Psoas muscle (tissue), 7 donors: ENCODE measurements at regions not wholly inside any gene's neighbourhood (a gene's known extent, or its start where the extent isn't known, plus 50 kb on each side); places are given as distances from the start of the nearest gene placed in this dataset.
"Not testable (repeated sequence)": the region's sequence is repeated elsewhere in the genome, so short reads cannot be mapped to it uniquely, and the experiment has no call there.

Experiments
- ATAC-seq, 4 donors: fragments of 200-7000 bp; cut with Tn5 transposase; one replicate each; pipeline ENCODE4 v1.9.1; 2020; ENCODE audit warnings: moderate library complexity in 3 of 4, mild to moderate bottlenecking in 2 of 4
- DNase-seq, 2 donors: peaks; one replicate each; pipeline ENCODE4 v3.0.0-alpha.2; 2020
- H3K27ac ChIP-seq: fragments of 200-600 bp; one replicate; pipeline ENCODE4 v1.8.0; 2022
- H3K27me3 ChIP-seq, 3 donors: fragments of 200-600 bp in 1 of 3; one replicate each; pipeline versions ENCODE4 v1.6.1 to v1.8.0; 2013 to 2022; ENCODE audit warnings: low read length in 2 of 3, mild to moderate bottlenecking in 2 of 3, moderate library complexity in 1 of 3; ENCODE audit not compliant: insufficient read depth in 3 of 3
- H3K36me3 ChIP-seq, 2 donors: fragments of 200-600 bp in 1 of 2; one replicate each; pipeline versions ENCODE4 v1.6.1 to v1.8.0; 2013 to 2022; ENCODE audit warnings: low read depth in 1 of 2, mild to moderate bottlenecking in 1 of 2, moderate library complexity in 1 of 2; ENCODE audit not compliant: insufficient read depth in 1 of 2
- H3K4me1 ChIP-seq: fragments of 200-600 bp; one replicate; pipeline ENCODE4 v1.8.0; 2022
- H3K4me3 ChIP-seq: fragments of 200-600 bp; one replicate; pipeline ENCODE4 v1.8.0; 2022; ENCODE audit warnings: mild to moderate bottlenecking
- H3K9me3 ChIP-seq: fragments of 200-600 bp; one replicate; pipeline ENCODE4 v1.8.0; 2022
- CTCF ChIP-seq: fragments of 200-600 bp; IDR thresholded peaks from one replicate; pipeline ENCODE4 v1.8.0; 2022; ENCODE audit warnings: antibody characterized with exemption
- WGBS, 3 donors: extraction: QIAGEN DNeasy Blood & Tissue Kit; methylation state at CpG; one replicate each; pipeline versions ENCODE4 v1.1.6 to v1.1.7; 2013; 5-methylcytosine and 5-hydroxymethylcytosine counted together
- intact Hi-C, 2 donors: fragments of 100-400 bp; cut with DNase I; formaldehyde crosslinking; loops; one replicate each; pipeline versions ENCODE4 v1.11.0 to v1.14.2; 2022
- donor health status: healthy with polysubstance abuse.
- donor health status: DM: no; HTN: no; CAD: no; lungs with moderate emphysema.
- donor health status: Bipolar disorder and iron deficiency.
- donor health status: healthy.
- donor health status: DM: yes; HTN: yes; CAD: no.
- donor health status: DM: no; HTN: no; CAD: no.
- donor health status: DM: yes; HTN: yes; CAD: no.

GRCh38 chr6:103113416-103113815 is 1719.9 kb downstream of the GRIK2 start:
- no peak for TF ChIP-seq CTCF
- DNase-seq (no peak), ATAC-seq (no peak)
- Histone ChIP-seq H3K27ac (no peak overlapping the region), H3K27me3 (no peaks in the 10 kb centered on the region), H3K4me3 (no peak overlapping the region), H3K4me1 (no peaks in the 10 kb centered on the region), H3K9me3 (no peaks in the 10 kb centered on the region), H3K36me3 (no peaks in the 10 kb centered on the region)
- 88 to 92% (median 90%) methylated on average over 1 of the region's 1 CpG for WGBS, 3 donors
- intact Hi-C loops: no loop called here

GRCh38 chr6:103107985-103108384 is 1714.5 kb downstream of the GRIK2 start:
- DNase-seq (no peak), ATAC-seq (no peak)
- no peak for TF ChIP-seq CTCF
- intact Hi-C loops: no loop called here
- Histone ChIP-seq H3K36me3 (no peaks in the 10 kb centered on the region), H3K4me3 (no peak overlapping the region), H3K27ac (no peak overlapping the region), H3K27me3 (no peaks in the 10 kb centered on the region), H3K4me1 (no peaks in the 10 kb centered on the region), H3K9me3 (no peaks in the 10 kb centered on the region)

DNA sequence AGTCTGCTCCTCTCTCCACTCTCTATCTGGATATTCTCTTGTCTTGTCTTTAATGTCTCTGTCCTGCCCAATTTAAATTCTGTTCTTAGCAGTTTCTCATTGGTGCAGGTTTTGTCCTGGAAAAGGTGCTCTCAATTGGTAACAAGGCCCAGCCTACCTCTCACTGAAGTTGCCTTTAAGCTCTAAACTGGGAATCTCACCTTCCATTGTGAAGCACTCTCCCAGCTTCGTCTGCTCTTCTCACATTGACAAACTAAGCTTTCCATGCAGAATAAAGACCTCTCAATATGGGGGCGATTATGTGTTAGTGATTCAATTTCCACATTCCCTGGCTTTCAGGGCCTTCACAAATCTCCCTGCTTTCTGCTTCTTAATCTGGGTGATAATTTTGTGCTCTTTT is 1712.2 kb downstream of the GRIK2 start:
- Histone ChIP-seq H3K27me3 (no peaks in the 10 kb centered on the region), H3K9me3 (no peaks in the 10 kb centered on the region), H3K4me1 (no peaks in the 10 kb centered on the region), H3K36me3 (no peaks in the 10 kb centered on the region), H3K27ac (no peak overlapping the region), H3K4me3 (no peak overlapping the region)
- DNase-seq (no peak), ATAC-seq (no peak)
- WGBS, 3 donors: 35 to 40% (median 39%) methylated on average over 2 of the region's 2 CpGs
- no peak for TF ChIP-seq CTCF
- intact Hi-C loops: no loop called here

DNA sequence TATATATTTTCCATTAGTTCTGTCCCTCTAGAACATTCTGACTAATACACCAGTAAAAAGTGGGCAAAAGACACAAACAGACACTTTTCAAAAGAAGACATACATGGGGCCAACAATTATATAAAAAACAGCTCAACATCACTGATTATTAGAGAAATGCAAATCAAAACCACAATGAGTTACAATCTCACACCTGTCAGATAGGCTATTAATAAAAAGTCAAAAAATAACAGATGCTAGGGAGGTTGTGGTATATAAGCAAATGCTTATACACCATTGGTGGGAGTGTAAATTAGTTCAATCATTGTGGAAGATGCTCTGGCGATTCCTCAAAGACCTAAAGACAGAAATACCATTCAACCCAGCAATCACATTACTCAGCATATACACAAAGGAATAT is 1707.8 kb downstream of the GRIK2 start:
- H3K4me1 ChIP-seq: no peaks in the 10 kb centered on the region
- H3K27ac ChIP-seq: no peak overlapping the region
- no peak for ATAC-seq
- no peaks in the 10 kb centered on the region for H3K36me3 ChIP-seq
- no peak overlapping the region for H3K4me3 ChIP-seq
- 94 to 100% (median 94%) methylated on average over 1 of the region's 1 CpG for WGBS, 3 donors
- H3K9me3 ChIP-seq: peaks cover 17% of the 10 kb centered on the region
- intact Hi-C loops: no loop called here
- TF ChIP-seq CTCF: no peak
- H3K27me3 ChIP-seq: no peaks in the 10 kb centered on the region
- DNase-seq: no peak

- H3K27ac ChIP-seq, intact Hi-C loops, ATAC-seq, H3K27me3 ChIP-seq, H3K4me1 ChIP-seq, H3K9me3 ChIP-seq, DNase-seq, H3K36me3 ChIP-seq, H3K4me3 ChIP-seq: not testable (repeated sequence)
- 83 to 91% (median 88%) methylated on average over 4 of the region's 4 CpGs for WGBS, 3 donors
Measured at GRCh38 chr6:103092414-103092813, 1698.9 kb downstream of the GRIK2 start.
